RWPE1 (cell line): ENCODE measurements at regions not wholly inside any gene's neighbourhood (a gene's known extent, or its start where the extent isn't known, plus 50 kb on each side); places are given as distances from the start of the nearest gene placed in this dataset.

Experiments used
- CTCF ChIA-PET: fragments of 350-600 bp; sonication (Branson Sonifier 250); formaldehyde crosslinking; extraction: SDS; loops from one replicate; lab custom pipeline; 2021; lab: Yijun Ruan, JAX
- POLR2A ChIA-PET: fragments of 400-600 bp; formaldehyde crosslinking; extraction: SDS; loops from one replicate; lab custom pipeline; 2020; ENCODE audit warnings: antibody characterized with exemption; ENCODE audit not compliant: low non-redundant PET; lab: Yijun Ruan, JAX
- DNase-seq: peaks from one replicate; pipeline ENCODE4 v3.0.0; 2012; ENCODE audit warnings: low spot score
- H3K27ac ChIP-seq: fragments of 450-650 bp; 2 replicates; pipeline ENCODE4 v1.5.1; 2017
- CTCF ChIP-seq: fragments of 450-650 bp; conservative IDR thresholded peaks from 2 replicates; pipeline ENCODE4 v1.5.1; 2017; ENCODE audit warnings: low read depth, mild to moderate bottlenecking

- ChIA-PET CTCF (no interaction called here), POLR2A (no interaction called here)
- TF ChIP-seq CTCF: no peak
- H3K27ac ChIP-seq: no peak overlapping the region
- DNase-seq: no peak
Measured at GRCh38 chr22:48445113-48445827, 1382.4 kb downstream of the BRD1 start.

- ChIA-PET CTCF (no interaction called here), POLR2A (no interaction called here)
- H3K27ac ChIP-seq: no peak overlapping the region
- DNase-seq: no peak
- TF ChIP-seq CTCF: no peak
Measured at GRCh38 chr22:48444320-48445112, 1383.2 kb downstream of the BRD1 start.

- ChIA-PET CTCF (no interaction called here), POLR2A (no interaction called here)
- no peak overlapping the region for H3K27ac ChIP-seq
- no peak for DNase-seq
- no peak for TF ChIP-seq CTCF
Measured at GRCh38 chr22:48443680-48444079, 1384.0 kb downstream of the BRD1 start.

GRCh38 chr22:48442663-48443062, 1385.0 kb downstream of the BRD1 start:
- POLR2A ChIA-PET: no interaction called here
- DNase-seq: no peak
- no peak overlapping the region for H3K27ac ChIP-seq
- TF ChIP-seq CTCF: no peak
- CTCF ChIA-PET: no interaction called here

- no peak for DNase-seq
- H3K27ac ChIP-seq: no peak overlapping the region
- ChIA-PET POLR2A (no interaction called here), CTCF (no interaction called here)
- TF ChIP-seq CTCF: no peak
Measured at GRCh38 chr22:48441553-48441850, 1386.2 kb downstream of the BRD1 start.

- CTCF ChIA-PET: interaction anchor here (0.7 kb wide), 1 partner anchor 255 kb away, joined by 9 read pairs; no protein-coding TSS in a partner anchor
- H3K27ac ChIP-seq: no peak overlapping the region
- DNase-seq: no peak
- POLR2A ChIA-PET: no interaction called here
- no peak for TF ChIP-seq CTCF
Measured at GRCh38 chr22:48440673-48441552, 1386.8 kb downstream of the BRD1 start.
